NB4 (cell line): ENCODE measurements at regions not wholly inside any gene's neighbourhood (a gene's known extent, or its start where the extent isn't known, plus 50 kb on each side); places are given as distances from the start of the nearest gene placed in this dataset.

Experiments used
- DNase-seq: peaks from one replicate; pipeline ENCODE4 v3.0.0; 2010; ENCODE audit warnings: low read depth
- H3K4me3 ChIP-seq: one replicate; pipeline ENCODE4 v1.5.1; 2011; ENCODE audit warnings: mild to moderate bottlenecking, low read depth, low read length, moderate library complexity
- MYC ChIP-seq: IDR thresholded peaks from 2 replicates; pipeline ENCODE4 v1.6.1; 2011; ENCODE audit warnings: low read depth, low read length
- POLR2A ChIP-seq: IDR thresholded peaks from 2 replicates; pipeline ENCODE4 v1.6.1; 2011; ENCODE audit warnings: mild to moderate bottlenecking; ENCODE audit not compliant: insufficient read length; ENCODE audit errors: extremely low read depth
- TF ChIP-seq, protein P1 (sequence below): IDR thresholded peaks from 2 replicates; pipeline ENCODE4 v1.6.1; 2011; ENCODE audit warnings: low read depth, low read length
- TF ChIP-seq, protein P2 (sequence below): IDR thresholded peaks from one replicate; pipeline ENCODE4 v1.5.1; 2012; ENCODE audit warnings: low read depth, low read length

DNA sequence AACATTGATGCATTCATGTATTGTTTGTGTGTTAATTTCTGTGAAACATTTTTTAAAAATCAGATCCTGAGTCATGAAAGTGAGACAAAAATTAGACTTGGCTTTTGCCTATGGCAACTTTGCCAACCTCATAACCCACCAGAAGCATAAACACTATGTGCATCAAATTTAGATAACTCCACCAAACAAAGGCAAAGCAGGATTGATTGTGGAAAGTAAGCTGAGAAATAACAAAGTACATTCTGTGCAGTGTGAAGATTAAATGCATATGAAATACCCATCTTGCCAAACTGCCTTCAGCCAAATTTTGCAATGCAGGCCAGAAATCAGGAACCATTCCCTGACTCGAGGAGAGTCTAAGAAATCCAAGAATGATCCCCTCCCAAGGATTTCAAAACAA is 493.4 kb downstream of the AJAP1 start:
- H3K4me3 ChIP-seq: no peak overlapping the region
- no peak for DNase-seq
- no peak for TF ChIP-seq MYC
- TF ChIP-seq, protein P1, sequence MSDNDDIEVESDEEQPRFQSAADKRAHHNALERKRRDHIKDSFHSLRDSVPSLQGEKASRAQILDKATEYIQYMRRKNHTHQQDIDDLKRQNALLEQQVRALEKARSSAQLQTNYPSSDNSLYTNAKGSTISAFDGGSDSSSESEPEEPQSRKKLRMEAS: no peak
- TF ChIP-seq, protein P2, sequence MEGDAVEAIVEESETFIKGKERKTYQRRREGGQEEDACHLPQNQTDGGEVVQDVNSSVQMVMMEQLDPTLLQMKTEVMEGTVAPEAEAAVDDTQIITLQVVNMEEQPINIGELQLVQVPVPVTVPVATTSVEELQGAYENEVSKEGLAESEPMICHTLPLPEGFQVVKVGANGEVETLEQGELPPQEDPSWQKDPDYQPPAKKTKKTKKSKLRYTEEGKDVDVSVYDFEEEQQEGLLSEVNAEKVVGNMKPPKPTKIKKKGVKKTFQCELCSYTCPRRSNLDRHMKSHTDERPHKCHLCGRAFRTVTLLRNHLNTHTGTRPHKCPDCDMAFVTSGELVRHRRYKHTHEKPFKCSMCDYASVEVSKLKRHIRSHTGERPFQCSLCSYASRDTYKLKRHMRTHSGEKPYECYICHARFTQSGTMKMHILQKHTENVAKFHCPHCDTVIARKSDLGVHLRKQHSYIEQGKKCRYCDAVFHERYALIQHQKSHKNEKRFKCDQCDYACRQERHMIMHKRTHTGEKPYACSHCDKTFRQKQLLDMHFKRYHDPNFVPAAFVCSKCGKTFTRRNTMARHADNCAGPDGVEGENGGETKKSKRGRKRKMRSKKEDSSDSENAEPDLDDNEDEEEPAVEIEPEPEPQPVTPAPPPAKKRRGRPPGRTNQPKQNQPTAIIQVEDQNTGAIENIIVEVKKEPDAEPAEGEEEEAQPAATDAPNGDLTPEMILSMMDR: no peak
- no peak for TF ChIP-seq POLR2A

DNA sequence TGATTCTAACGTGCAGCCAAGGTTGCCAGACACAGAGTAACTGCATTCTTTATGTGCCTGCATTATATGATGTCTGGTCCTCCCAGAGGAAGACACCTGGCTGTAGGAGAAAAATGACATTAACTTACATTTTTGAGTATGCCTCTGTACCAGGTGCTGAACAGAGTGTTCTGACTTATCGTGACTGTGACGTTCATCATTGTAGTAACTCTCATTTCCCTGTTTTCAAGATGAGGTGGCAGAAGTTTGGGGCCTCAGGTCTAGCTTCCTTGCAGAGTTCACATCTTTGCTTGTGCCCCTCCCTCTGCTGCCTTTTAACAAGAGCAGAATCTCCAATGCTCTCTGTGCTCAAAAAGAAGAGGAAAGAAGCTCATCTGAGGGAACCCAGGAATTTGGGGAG is 488.0 kb downstream of the AJAP1 start:
- DNase-seq: no peak
- no peak overlapping the region for H3K4me3 ChIP-seq
- TF ChIP-seq MYC: no peak
- no peak for TF ChIP-seq POLR2A
- TF ChIP-seq, protein P1: no peak
- TF ChIP-seq, protein P2: no peak

DNA sequence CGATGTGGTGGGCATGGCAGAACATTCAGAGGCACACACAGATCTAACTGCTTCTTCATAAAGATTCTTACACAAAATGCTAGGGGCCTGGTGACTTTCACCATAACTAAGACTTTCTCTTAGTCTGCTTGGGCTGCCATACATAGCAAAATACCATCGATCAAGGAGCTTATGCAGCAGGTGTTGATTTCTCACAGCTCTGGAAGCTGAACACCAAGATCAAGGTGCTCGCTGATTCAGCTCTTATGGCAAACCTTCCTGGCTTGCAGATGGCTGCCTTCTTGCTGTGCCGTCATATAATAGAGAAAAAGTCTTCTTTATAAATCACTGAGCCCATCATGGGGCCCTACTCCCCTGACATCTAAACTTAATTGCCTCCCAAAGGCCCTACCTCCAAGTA is 487.3 kb downstream of the AJAP1 start:
- no peak for TF ChIP-seq MYC
- no peak for TF ChIP-seq POLR2A
- TF ChIP-seq, protein P1: no peak
- TF ChIP-seq, protein P2: no peak
- no peak overlapping the region for H3K4me3 ChIP-seq
- no peak for DNase-seq

DNA sequence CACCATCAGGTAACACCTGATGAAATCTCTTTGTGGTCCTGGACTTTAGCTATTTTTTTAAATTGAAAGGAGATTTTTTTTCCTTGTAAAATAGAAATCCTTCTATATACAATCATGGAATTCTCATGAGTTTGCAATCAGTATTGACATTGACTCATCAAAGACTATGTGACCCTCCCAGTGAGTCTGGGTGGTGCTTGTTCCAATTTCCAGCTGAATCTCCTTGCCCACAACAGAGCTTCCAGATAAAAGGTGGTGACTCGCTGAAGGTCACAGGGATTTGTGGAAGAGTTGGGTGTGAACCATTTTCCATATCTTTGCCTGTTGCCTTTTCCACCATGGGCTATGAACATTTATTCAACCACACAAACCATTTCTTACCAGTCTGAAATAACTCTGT is 486.6 kb downstream of the AJAP1 start:
- H3K4me3 ChIP-seq: no peak overlapping the region
- DNase-seq: no peak
- TF ChIP-seq, protein P1: no peak
- TF ChIP-seq, protein P2: no peak
- TF ChIP-seq POLR2A (no peak), MYC (no peak)

DNA sequence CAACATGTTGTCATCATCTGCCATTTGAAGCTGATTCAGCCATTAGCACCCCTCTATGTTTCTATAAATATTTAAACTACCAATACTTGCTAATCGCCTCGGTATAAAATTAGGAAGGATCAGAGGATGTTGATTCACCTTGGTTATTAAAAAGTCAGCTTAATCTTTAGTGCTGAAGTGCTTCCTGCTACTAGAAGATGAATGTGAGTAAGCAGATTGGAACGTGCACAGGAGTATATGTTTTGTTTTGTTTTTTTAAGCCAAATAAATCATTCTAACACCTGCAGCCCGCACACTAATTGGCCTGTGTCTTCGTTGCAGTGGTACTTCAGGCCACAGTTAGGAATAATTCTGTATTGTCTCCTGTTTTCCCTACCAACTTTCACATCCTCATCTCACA is 485.7 kb downstream of the AJAP1 start:
- H3K4me3 ChIP-seq: no peak overlapping the region
- no peak for DNase-seq
- TF ChIP-seq, protein P1: no peak
- no peak for TF ChIP-seq MYC
- TF ChIP-seq, protein P2: no peak
- TF ChIP-seq POLR2A: no peak

DNA sequence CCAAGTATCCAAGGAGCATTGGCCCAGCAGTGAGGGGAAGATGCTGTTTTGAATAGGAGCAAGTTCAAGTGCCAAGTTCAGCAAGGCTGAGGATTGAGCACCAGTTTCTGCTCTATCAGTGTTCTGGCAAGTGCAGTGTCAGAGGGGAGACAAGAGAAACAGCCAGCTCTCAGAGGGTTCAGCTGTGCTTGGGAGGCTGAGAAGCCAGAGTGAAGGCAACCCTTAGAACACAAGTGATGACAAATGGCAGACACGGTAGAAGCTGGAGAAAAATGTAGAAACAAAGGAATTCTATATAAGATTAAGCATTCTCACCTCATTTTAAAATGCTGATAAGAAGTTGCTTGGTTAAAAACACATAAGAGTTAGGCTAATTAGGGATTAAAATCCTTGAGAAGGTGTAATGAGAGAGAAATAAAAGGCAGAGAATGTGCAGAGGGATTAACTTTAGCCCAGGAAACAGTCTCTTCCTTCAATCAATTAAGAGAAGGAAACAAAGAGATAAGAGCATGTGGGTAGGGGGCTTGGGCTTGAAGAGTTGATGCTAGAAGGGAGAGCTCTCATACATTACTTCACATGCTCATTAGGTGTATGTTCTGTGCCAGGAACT is 475.4 kb downstream of the AJAP1 start:
- no peak for DNase-seq
- no peak overlapping the region for H3K4me3 ChIP-seq
- TF ChIP-seq POLR2A: no peak
- TF ChIP-seq, protein P2: no peak
- TF ChIP-seq, protein P1: no peak
- TF ChIP-seq MYC: no peak
